GM13976 (cell line): ENCODE measurements at regions not wholly inside any gene's neighbourhood (a gene's known extent, or its start where the extent isn't known, plus 50 kb on each side); places are given as distances from the start of the nearest gene placed in this dataset.

Experiments
- DNase-seq: peaks from one replicate; pipeline ENCODE4 v3.0.0; 2012; ENCODE audit warnings: low spot score
- in situ Hi-C: fragments of 300-500 bp; cut with MboI; formaldehyde crosslinking; loops from one replicate; pipeline ENCODE4 v1.12.0; 2022; ENCODE audit warnings: low sequenced_read_pairs, mixed read lengths, inconsistent platforms; ENCODE audit not compliant: unreplicated experiment
- TF ChIP-seq, protein P1 (sequence below): IDR thresholded peaks from 2 replicates; pipeline ENCODE4 v1.5.1; 2012; ENCODE audit warnings: borderline replicate concordance, mild to moderate bottlenecking; ENCODE audit not compliant: insufficient read depth; ENCODE audit errors: extremely low read depth, missing control alignments, control extremely low read depth

DNA sequence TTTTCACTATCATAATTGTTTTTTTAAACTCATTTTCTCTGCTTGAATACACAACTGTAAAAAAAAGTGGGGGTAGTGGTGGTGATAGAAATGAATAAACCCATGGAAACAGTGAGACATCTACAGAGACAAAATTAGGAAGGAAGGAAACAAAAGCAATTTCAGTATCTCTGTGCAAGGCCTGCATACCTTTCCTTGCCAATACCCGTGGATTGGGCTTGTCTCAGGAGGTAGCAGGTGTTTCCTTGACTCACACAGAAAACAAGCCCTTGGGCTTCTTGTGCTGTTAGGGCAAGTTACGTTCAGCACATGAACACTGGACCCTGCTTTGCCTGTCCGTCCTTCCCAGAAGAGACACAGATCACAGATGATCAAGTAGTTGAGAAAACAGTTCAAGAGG is 372.2 kb downstream of the ZSWIM6 start:
- TF ChIP-seq, protein P1, sequence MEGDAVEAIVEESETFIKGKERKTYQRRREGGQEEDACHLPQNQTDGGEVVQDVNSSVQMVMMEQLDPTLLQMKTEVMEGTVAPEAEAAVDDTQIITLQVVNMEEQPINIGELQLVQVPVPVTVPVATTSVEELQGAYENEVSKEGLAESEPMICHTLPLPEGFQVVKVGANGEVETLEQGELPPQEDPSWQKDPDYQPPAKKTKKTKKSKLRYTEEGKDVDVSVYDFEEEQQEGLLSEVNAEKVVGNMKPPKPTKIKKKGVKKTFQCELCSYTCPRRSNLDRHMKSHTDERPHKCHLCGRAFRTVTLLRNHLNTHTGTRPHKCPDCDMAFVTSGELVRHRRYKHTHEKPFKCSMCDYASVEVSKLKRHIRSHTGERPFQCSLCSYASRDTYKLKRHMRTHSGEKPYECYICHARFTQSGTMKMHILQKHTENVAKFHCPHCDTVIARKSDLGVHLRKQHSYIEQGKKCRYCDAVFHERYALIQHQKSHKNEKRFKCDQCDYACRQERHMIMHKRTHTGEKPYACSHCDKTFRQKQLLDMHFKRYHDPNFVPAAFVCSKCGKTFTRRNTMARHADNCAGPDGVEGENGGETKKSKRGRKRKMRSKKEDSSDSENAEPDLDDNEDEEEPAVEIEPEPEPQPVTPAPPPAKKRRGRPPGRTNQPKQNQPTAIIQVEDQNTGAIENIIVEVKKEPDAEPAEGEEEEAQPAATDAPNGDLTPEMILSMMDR, result no peak
- in situ Hi-C loops, result no loop called here

DNA sequence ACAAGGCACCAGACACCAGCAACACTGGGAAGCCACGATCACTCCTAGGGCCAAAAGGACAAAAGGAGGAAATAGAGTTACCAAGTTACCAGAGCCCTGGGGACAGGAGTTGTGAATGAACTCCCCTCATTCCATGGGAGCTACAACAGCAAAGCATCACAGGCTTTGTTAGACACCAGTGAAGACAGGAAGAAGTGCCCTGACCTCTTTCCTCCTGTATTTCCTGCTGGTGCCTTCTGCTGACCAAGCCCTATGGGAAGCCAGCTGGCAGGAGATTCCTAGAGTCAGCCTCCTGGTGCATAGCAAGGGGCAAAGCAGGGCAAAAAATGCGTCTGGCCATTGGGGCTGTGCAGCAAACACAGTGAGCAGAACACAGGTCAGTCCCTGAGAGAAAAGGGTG is 374.7 kb downstream of the ZSWIM6 start:
- TF ChIP-seq, protein P1, result no peak
- DNase-seq, result no peak
- in situ Hi-C loops, result no loop called here

More for the DNA sequence above, 372.2 kb downstream of the ZSWIM6 start:
- no peak for DNase-seq

DNA sequence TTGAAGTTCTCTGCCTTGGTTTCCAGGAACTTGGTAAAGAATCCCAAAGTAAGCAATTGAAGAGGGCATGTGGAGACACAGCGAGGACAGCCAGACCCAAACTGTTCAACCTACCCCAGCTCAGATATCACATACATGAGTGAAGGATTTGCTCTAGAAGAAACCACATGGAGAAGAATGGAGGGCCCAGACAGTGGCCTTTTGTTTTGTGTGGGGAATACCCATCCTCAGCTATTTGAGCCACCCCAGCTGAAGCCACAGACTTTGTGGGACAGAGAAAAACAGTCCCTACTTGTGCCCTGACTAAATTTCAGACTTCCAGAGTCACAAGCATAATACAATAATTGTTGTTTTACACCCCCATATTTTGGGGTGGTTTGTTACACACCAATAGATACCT is 387.1 kb downstream of the ZSWIM6 start:
- in situ Hi-C loops, result no loop called here
- no peak for DNase-seq
- TF ChIP-seq, protein P1, result no peak

DNA sequence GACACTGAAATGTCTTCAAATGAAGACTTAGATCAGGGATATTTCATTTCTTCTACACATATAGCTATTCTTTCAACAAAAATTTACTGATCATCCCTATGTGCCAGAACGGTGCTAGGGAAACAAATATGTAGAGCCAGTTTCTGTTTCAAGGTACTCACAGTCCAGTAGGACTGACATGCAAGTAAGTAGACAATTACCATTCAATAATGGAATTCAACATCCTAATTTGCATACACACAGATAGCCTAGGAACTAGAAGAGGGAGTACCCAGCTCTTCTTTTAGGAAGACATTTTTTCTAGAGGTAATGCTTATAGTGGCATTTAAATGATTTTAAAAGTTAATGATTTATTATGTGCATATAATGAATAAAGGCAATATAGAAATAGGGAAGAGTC is 388.8 kb downstream of the ZSWIM6 start:
- in situ Hi-C loops, result no loop called here
- DNase-seq, result no peak
- TF ChIP-seq, protein P1, result no peak

DNA sequence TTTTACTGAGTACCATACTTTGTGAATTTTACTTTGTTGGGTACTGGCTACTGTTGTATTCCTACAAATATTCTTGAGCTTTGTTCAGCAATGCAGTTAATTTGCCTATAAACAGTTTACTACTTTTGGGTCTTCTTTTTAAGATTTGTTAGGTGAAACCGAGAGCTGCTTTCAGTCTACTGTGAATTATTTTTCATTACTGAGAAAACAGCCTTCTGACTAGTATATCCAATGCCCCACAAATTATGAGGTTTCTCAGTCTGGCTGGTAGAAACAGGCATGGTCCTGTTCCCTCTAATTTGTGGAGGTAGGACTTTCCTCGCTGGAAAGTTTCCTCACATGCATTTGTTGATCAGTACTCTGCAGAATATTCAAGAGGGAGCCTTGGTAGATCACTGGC is 392.0 kb downstream of the ZSWIM6 start:
- DNase-seq, result no peak
- TF ChIP-seq, protein P1, result no peak
- in situ Hi-C loops, result no loop called here

DNA sequence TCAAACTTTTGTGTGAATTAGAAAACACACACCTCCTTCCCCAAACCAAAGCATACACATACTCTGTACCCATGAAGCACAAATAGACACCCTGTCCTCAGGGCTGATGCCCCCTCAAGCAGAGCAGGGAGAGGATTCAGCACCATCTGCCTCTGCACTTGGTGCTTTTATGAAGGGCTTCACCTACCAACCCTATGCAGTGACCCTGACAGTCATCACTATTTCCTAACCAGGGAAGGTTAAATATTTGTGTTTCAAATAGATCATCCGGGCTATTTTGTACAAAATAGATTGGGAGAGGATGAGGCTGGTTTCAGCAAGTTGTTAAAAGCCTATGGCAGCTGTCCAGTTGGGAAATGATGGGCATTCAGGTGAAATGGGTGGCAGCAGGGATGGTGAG is 396.2 kb downstream of the ZSWIM6 start:
- TF ChIP-seq, protein P1, result no peak
- no peak for DNase-seq
- in situ Hi-C loops, result no loop called here

DNA sequence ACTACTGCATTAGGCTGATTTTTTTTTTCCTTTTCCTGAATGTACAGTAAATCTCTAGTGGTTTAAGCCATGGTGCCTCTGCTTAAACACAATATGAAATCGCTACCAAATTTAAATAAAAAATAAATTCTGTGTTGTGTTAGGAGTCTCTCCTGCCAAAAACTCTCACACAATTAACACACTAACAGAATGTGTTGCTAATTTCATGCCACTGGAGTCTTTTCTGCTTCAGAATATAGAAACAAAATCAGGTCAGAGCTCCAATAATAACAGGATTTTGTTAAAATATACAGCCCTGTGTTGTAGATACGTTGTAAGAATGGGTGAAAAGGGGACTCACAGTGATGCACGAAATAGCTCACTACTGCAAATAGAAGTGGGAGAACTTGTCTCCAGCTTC is 398.8 kb downstream of the ZSWIM6 start:
- TF ChIP-seq, protein P1, result no peak
- no peak for DNase-seq
- in situ Hi-C loops, result no loop called here
